Superior temporal gyrus (tissue), 1 donor: ENCODE measurements at regions not wholly inside any gene's neighbourhood (a gene's known extent, or its start where the extent isn't known, plus 50 kb on each side); places are given as distances from the start of the nearest gene placed in this dataset.
"Not testable (repeated sequence)": the region's sequence is repeated elsewhere in the genome, so short reads cannot be mapped to it uniquely, and the experiment has no call there.

ENCODE experiments used
- DNase-seq: peaks from one replicate; pipeline ENCODE4 v3.0.0-alpha.2; 2016; ENCODE audit errors: extremely low spot score

- DNase-seq: no peak
These were observed 141.6 kb upstream of the PELI2 start for GRCh38 chr14:55976655-55977054.

GRCh38 chr14:55977392-55978150 is 140.6 kb upstream of the PELI2 start:
- DNase-seq: peak; percentile 71

GRCh38 chr14:55979096-55979495 is 139.1 kb upstream of the PELI2 start:
- DNase-seq: peak; percentile 67

GRCh38 chr14:55979781-55980180 is 138.4 kb upstream of the PELI2 start:
- DNase-seq: no peak

GRCh38 chr14:55980970-55981369 is 137.2 kb upstream of the PELI2 start:
- no peak for DNase-seq

- DNase-seq: no peak
These were observed 132.1 kb upstream of the PELI2 start for GRCh38 chr14:55986069-55986468.

- DNase-seq: no peak
These were observed 117.4 kb upstream of the PELI2 start for GRCh38 chr14:56000846-56001245.

- DNase-seq: no peak
These were observed 115.9 kb upstream of the PELI2 start for GRCh38 chr14:56002342-56002741.

- DNase-seq: no peak
These were observed 115.2 kb upstream of the PELI2 start for GRCh38 chr14:56002876-56003625.

- DNase-seq: no peak
These were observed 113.9 kb upstream of the PELI2 start for GRCh38 chr14:56004323-56004722.

- DNase-seq: no peak
These were observed 113.4 kb upstream of the PELI2 start for GRCh38 chr14:56004786-56005185.

GRCh38 chr14:56005191-56006053 is 112.8 kb upstream of the PELI2 start:
- DNase-seq: no peak

- not testable (repeated sequence) for DNase-seq
These were observed 110.7 kb upstream of the PELI2 start for GRCh38 chr14:56007491-56007890.

- no peak for DNase-seq
These were observed 110.1 kb upstream of the PELI2 start for GRCh38 chr14:56008150-56008549.

- not testable (repeated sequence) for DNase-seq
These were observed 109.5 kb upstream of the PELI2 start for GRCh38 chr14:56008661-56009060.

GRCh38 chr14:56023661-56024081 is 94.5 kb upstream of the PELI2 start:
- DNase-seq: no peak

- DNase-seq: no peak
These were observed 93.0 kb upstream of the PELI2 start for GRCh38 chr14:56025191-56025590.

- DNase-seq: no peak
These were observed 91.7 kb upstream of the PELI2 start for GRCh38 chr14:56026506-56026905.

- no peak for DNase-seq
These were observed 90.8 kb upstream of the PELI2 start for GRCh38 chr14:56027421-56027820.

- no peak for DNase-seq
These were observed 90.1 kb upstream of the PELI2 start for GRCh38 chr14:56027916-56028712.

- DNase-seq: no peak
These were observed 81.9 kb upstream of the PELI2 start for GRCh38 chr14:56036353-56036752.
